ENCODE measurements at regions not wholly inside any gene's neighbourhood (a gene's known extent, or its start where the extent isn't known, plus 50 kb on each side); places are given as distances from the start of the nearest gene placed in this dataset.
A peak's percentile ranks its signal among the peaks of the same experiment; 100 is the strongest.

GRCh38 chr12:74608231-74608775, 70.7 kb downstream of the ATXN7L3B start:
- Histone ChIP-seq H3K4me1 (no peaks in the 10 kb centered on the region), H3K36me3 (no peaks in the 10 kb centered on the region), H3K27me3 (no peaks in the 10 kb centered on the region), H3K27ac (no peak overlapping the region), H3K4me3 (no peak overlapping the region), H3K9me3 (no peaks in the 10 kb centered on the region)
- no peak for DNase-seq (ENCODE audit: low spot score in 2 of 2)
- TF ChIP-seq POLR2A (IDR thresholded peaks at IDR 0.05) (no peak), EP300 (IDR thresholded peaks at IDR 0.05) (no peak), CTCF (IDR thresholded peaks at IDR 0.05) (no peak)
- WGBS, 2 donors, result 35 to 48% methylated on average over 3 of the region's 3 CpGs

GRCh38 chr12:74610711-74611110, 73.1 kb downstream of the ATXN7L3B start:
- no peaks in the 10 kb centered on the region for H3K4me1 ChIP-seq
- WGBS, 2 donors, result 88 to 89% methylated on average over 3 of the region's 3 CpGs
- H3K4me3 ChIP-seq, result no peak overlapping the region
- no peaks in the 10 kb centered on the region for H3K36me3 ChIP-seq
- H3K9me3 ChIP-seq, result no peaks in the 10 kb centered on the region
- DNase-seq (ENCODE audit: low spot score in 2 of 2), result no peak
- no peaks in the 10 kb centered on the region for H3K27me3 ChIP-seq
- H3K27ac ChIP-seq, result no peak overlapping the region
- TF ChIP-seq CTCF (IDR thresholded peaks at IDR 0.05), result no peak
- no peak for TF ChIP-seq EP300 (IDR thresholded peaks at IDR 0.05)
- no peak for TF ChIP-seq POLR2A (IDR thresholded peaks at IDR 0.05)

DNA sequence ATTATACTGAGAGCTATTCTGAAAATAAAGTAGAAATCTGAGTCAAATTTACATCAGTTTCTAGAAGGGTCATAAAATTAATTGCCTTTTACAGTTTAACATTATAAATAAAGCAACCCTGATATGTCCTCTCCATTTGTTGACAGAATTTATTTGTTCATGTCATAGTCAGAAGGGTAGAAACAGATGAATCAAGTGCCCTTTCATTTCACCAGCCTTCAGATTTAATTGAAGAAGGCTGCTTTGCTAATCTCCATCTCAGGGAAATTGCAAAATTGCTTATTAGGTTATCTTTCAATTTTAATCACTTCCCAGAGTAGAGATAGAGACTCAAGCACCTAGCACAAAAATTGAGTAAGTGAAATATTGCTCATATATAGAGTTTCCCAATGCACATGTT, 76.8 kb downstream of the ATXN7L3B start:
- Histone ChIP-seq H3K36me3 (no peaks in the 10 kb centered on the region), H3K27me3 (no peaks in the 10 kb centered on the region), H3K4me3 (no peak overlapping the region), H3K9me3 (no peaks in the 10 kb centered on the region), H3K27ac (no peak overlapping the region), H3K4me1 (no peaks in the 10 kb centered on the region)
- TF ChIP-seq POLR2A (IDR thresholded peaks at IDR 0.05) (no peak), EP300 (IDR thresholded peaks at IDR 0.05) (no peak), CTCF (IDR thresholded peaks at IDR 0.05) (no peak)
- no peak for DNase-seq (ENCODE audit: low spot score in 2 of 2)

GRCh38 chr12:74619084-74619483, 81.4 kb downstream of the ATXN7L3B start:
- Histone ChIP-seq H3K36me3 (no peaks in the 10 kb centered on the region), H3K4me3 (no peak overlapping the region), H3K27ac (no peak overlapping the region), H3K4me1 (peaks cover 0 to 3% (median 0%) of the 10 kb centered on the region in 4 donors), H3K27me3 (no peaks in the 10 kb centered on the region), H3K9me3 (no peaks in the 10 kb centered on the region)
- 75 to 78% methylated on average over 2 of the region's 2 CpGs for WGBS, 2 donors
- DNase-seq (ENCODE audit: low spot score in 2 of 2), result no peak
- TF ChIP-seq EP300 (IDR thresholded peaks at IDR 0.05), result no peak

DNA sequence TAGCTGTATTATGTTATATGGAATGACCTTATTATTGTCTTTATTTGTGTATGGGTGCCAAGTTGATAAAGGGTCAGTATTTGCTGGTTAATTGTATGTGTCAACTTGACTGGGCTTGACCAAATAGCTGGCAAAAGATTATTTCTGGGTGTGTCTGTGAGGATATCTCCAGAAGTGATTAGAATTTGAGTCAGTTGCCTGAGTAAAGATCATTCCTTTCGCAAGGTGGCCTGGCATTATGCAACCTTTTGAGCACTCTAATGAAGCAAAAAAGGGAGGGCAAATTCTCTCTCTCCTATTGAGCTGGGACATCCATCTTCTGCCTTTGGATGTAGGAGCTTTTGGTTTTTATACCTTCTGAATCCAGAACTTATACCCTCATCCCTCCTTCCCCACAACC, 82.2 kb downstream of the ATXN7L3B start:
- Histone ChIP-seq H3K9me3 (no peaks in the 10 kb centered on the region), H3K27me3 (no peaks in the 10 kb centered on the region), H3K27ac (peak overlapping the region in 2 of 4 donors; percentile 34 to 82), H3K36me3 (no peaks in the 10 kb centered on the region), H3K4me1 (peaks cover 0 to 3% (median 0%) of the 10 kb centered on the region in 4 donors), H3K4me3 (no peak overlapping the region)
- WGBS, 2 donors, result 97 to 100% methylated on average over 1 of the region's 1 CpG
- no peak for DNase-seq (ENCODE audit: low spot score in 2 of 2)
- TF ChIP-seq POLR2A (IDR thresholded peaks at IDR 0.05), result no peak
- TF ChIP-seq EP300 (IDR thresholded peaks at IDR 0.05), result no peak
- no peak for TF ChIP-seq CTCF (IDR thresholded peaks at IDR 0.05)

- H3K27ac ChIP-seq, result peak overlapping the region in 2 of 4 donors; percentile 42 to 82
- no peak for DNase-seq (ENCODE audit: low spot score in 2 of 2)
- H3K27me3 ChIP-seq, result no peaks in the 10 kb centered on the region
- H3K9me3 ChIP-seq, result no peaks in the 10 kb centered on the region
- H3K4me1 ChIP-seq, result peaks cover 0 to 3% (median 0%) of the 10 kb centered on the region in 4 donors
- WGBS, 2 donors, result 28 to 30% methylated on average over 2 of the region's 2 CpGs
- TF ChIP-seq CTCF (IDR thresholded peaks at IDR 0.05) (no peak), POLR2A (IDR thresholded peaks at IDR 0.05) (no peak), EP300 (IDR thresholded peaks at IDR 0.05) (peak in 1 of 2 donors; percentile 16)
- no peak overlapping the region for H3K4me3 ChIP-seq
- H3K36me3 ChIP-seq, result no peaks in the 10 kb centered on the region
These were observed 83.3 kb downstream of the ATXN7L3B start for GRCh38 chr12:74620921-74621320.
